IMR-90 (cell line): ENCODE measurements at regions not wholly inside any gene's neighbourhood (a gene's known extent, or its start where the extent isn't known, plus 50 kb on each side); places are given as distances from the start of the nearest gene placed in this dataset.

Experiments used
- BHLHE40 ChIP-seq: fragments of 150-350 bp; IDR thresholded peaks from 2 replicates; pipeline ENCODE4 v1.6.1; 2016; ENCODE audit warnings: mild to moderate bottlenecking, low read depth, low read length
- CEBPB ChIP-seq: IDR thresholded peaks from 2 replicates; pipeline ENCODE4 v1.6.1; 2012; ENCODE audit warnings: low read depth, low read length, improper control_type of control experiment
- CHD1 ChIP-seq: IDR thresholded peaks from 2 replicates; pipeline ENCODE4 v1.6.1; 2012; ENCODE audit warnings: low read depth, low read length, improper control_type of control experiment
- CTCF ChIP-seq: conservative IDR thresholded peaks from 2 replicates; pipeline ENCODE4 v1.5.1; 2012; ENCODE audit warnings: mild to moderate bottlenecking, low read depth, low read length, improper control_type of control experiment
- ELK1 ChIP-seq: fragments of 150-350 bp; IDR thresholded peaks from 2 replicates; pipeline ENCODE4 v1.6.1; 2016; ENCODE audit warnings: low read depth, mild to moderate bottlenecking, low read length, moderate library complexity, borderline replicate concordance
- FOS ChIP-seq: fragments of 150-350 bp; IDR thresholded peaks from 2 replicates; pipeline ENCODE4 v1.6.1; 2016; ENCODE audit warnings: low read depth, low read length
- MAFK ChIP-seq: IDR thresholded peaks from 2 replicates; pipeline ENCODE4 v1.6.1; 2012; ENCODE audit warnings: low read depth, low read length, improper control_type of control experiment
- MAZ ChIP-seq: IDR thresholded peaks from 2 replicates; pipeline ENCODE4 v1.6.1; 2012; ENCODE audit warnings: low read depth, mild to moderate bottlenecking, low read length, improper control_type of control experiment, moderate library complexity, borderline replicate concordance
- POLR2A ChIP-seq: IDR thresholded peaks from 2 replicates; pipeline ENCODE4 v1.6.1; 2012; ENCODE audit warnings: mild to moderate bottlenecking, low read depth, low read length
- RAD21 ChIP-seq: IDR thresholded peaks from 2 replicates; pipeline ENCODE4 v1.6.1; 2012; ENCODE audit warnings: low read length, improper control_type of control experiment
- RFX5 ChIP-seq: IDR thresholded peaks from 2 replicates; pipeline ENCODE4 v1.8.0; 2012; ENCODE audit warnings: low read depth, mild to moderate bottlenecking, low read length, moderate library complexity
- SMC3 ChIP-seq: fragments of 150-350 bp; IDR thresholded peaks from 2 replicates; pipeline ENCODE4 v1.6.1; 2016; ENCODE audit warnings: low read depth, mild to moderate bottlenecking, antibody characterized with exemption, low read length, moderate library complexity
- USF2 ChIP-seq: fragments of 150-350 bp; IDR thresholded peaks from 2 replicates; pipeline ENCODE4 v1.6.1; 2017; ENCODE audit warnings: mild to moderate bottlenecking, antibody characterized with exemption, low read length, low read depth

- TF ChIP-seq CTCF (no peak), RFX5 (no peak), CHD1 (no peak), POLR2A (no peak), RAD21 (no peak), FOS (no peak), MAZ (no peak), USF2 (no peak), SMC3 (no peak), BHLHE40 (no peak), CEBPB (no peak), MAFK (no peak), ELK1 (no peak)
These were observed 543.4 kb downstream of the BUD13 start for GRCh38 chr11:116229236-116229970.
